ENCODE measurements at regions not wholly inside any gene's neighbourhood (a gene's known extent, or its start where the extent isn't known, plus 50 kb on each side); places are given as distances from the start of the nearest gene placed in this dataset.

- TF ChIP-seq PKNOX1 (IDR thresholded peaks at IDR 0.05) (no peak), BHLHE40 (IDR thresholded peaks at IDR 0.05; ENCODE audit: borderline replicate concordance) (no peak)
Observed at GRCh38 chr7:97623333-97623732, 108.6 kb upstream of the TAC1 start.

All from HEK293T (cell line).